Head of caudate nucleus (tissue), 42 donors: ENCODE measurements at regions not wholly inside any gene's neighbourhood (a gene's known extent, or its start where the extent isn't known, plus 50 kb on each side); places are given as distances from the start of the nearest gene placed in this dataset.
"Not testable (repeated sequence)": the region's sequence is repeated elsewhere in the genome, so short reads cannot be mapped to it uniquely, and the experiment has no call there.

Experiments
- DNase-seq, 42 donors: peaks; one replicate each; pipeline versions ENCODE4 v3.0.0 to v3.0.0-alpha.2; 2020 to 2021; ENCODE audit warnings: mixed read lengths in 7 of 42
- intact Hi-C: fragments of 100-400 bp; cut with DNase I; formaldehyde crosslinking; loops from one replicate; pipeline ENCODE4 v1.15.0; 2022

- intact Hi-C loops = no loop called here
- DNase-seq = no peak
Observed at GRCh38 chr16:26457882-26458281, 608.8 kb upstream of the C16orf82 start.

DNA sequence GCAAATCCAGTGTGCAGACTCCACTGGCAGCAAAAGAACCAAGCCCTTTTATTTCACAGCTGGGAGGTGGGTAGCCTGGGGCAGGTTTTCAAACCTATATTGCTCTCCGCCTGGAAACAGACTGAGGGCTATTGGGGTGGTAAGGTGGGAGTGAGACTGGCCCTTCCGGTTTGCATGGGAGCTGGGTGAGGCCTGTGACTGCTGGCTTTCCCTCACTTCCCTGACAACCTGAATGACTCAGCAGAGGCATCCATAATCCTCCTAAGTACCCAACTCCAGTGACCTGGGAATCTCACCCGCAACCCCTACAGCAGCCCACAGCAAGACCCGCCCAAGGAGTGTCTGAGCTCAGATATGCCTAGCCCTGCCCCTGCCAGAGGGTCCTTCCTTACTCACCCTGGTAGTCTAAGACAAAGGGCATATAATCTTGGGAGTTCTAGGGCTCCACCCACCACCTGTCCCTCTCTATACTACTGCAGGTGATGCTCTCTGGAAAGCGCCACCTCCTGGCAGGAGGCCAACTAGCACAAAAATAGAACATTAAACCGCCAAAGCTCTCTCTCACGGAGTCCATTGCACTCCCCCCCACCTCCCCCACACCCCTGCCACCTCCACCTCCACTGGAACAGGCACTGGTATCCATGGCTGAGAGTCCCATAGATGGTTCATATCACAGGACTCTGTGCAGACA, 602.0 kb upstream of the C16orf82 start:
- no peak for DNase-seq
- intact Hi-C loops = no loop called here

DNA sequence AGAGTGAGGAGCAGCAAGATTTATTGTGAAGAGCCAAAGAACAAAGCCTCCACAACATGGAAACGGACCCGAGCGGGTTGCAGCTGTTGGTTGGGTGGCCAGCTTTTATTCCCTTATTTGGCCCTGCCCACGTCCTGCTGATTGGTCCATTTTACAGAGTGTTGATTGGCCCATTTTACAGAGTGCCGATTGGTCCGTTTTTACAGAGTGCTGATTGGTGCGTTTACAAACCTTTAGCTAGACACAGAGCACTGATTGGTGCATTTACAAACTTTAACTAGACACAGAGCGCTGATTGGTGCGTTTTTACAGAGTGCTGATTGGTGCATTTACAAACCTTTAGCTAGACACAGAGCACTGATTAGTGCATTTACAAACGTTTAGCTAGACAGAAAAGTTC, 592.3 kb upstream of the C16orf82 start:
- intact Hi-C loops, DNase-seq: not testable (repeated sequence)

GRCh38 chr16:26475596-26475995, 591.1 kb upstream of the C16orf82 start:
- DNase-seq = no peak

GRCh38 chr16:26491101-26491670, 575.5 kb upstream of the C16orf82 start:
- no peak for DNase-seq
- intact Hi-C loops = no loop called here

More at GRCh38 chr16:26475596-26475995, 591.1 kb upstream of the C16orf82 start:
- intact Hi-C loops = no loop called here

DNA sequence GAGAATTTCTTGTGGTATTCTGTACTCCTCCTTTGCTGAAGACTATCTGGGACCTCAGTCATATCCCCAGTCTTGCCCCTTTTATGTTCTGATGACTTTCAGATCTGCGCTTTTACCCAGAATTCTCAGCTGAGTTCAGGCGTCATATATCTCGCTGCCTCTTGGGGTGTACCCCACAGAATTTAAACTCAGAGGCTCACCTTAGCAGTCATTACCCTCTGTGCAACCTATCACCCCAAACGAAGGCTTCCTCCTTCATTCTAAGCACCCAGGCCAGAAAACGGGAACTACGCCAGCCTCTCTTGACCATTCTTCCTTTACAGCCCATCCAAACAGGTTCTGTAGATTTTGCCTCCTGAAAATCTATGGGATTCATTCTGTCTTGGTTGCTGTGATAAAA, 574.8 kb upstream of the C16orf82 start:
- intact Hi-C loops = no loop called here
- DNase-seq = no peak

DNA sequence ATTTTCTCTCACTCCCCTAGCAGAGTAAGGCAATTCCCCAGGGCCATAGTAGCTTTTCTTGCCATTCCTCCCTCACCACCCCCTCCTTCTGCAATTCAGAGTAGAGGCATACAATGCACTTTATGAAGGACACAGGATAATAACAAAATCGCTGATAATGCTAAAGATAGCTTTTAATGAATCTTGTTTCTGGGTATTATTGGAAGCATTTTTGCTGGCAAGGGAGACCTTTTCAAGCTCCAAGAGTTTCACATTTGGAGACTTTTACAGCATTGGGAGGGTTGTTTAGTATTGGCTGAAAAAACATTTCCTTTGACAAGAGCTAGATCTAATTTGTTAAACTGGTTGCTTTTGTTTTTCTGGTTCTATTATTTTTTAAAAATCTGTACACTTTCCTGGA, 573.0 kb upstream of the C16orf82 start:
- intact Hi-C loops = no loop called here
- no peak for DNase-seq

DNA sequence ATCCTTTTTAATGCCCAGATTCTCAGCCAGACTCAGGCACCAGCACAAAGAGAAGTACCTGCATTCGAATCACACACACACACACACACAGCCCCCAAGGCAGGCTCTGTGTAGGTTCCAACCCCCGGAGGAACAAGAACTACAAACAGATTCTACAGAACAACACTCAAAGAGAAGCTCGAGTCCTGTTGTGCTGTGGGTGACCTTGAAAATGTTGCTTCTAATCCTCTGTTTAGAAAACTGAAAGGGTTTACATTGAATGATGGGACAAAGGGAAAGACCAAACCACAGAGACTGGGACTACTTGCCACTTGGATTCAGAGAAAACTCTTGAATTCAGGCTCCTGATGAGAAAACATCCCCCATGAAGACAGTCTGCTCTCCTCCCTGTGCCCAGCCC, 568.8 kb upstream of the C16orf82 start:
- no peak for DNase-seq
- intact Hi-C loops = no loop called here

GRCh38 chr16:26500326-26500725, 566.4 kb upstream of the C16orf82 start:
- intact Hi-C loops = no loop called here
- no peak for DNase-seq

DNA sequence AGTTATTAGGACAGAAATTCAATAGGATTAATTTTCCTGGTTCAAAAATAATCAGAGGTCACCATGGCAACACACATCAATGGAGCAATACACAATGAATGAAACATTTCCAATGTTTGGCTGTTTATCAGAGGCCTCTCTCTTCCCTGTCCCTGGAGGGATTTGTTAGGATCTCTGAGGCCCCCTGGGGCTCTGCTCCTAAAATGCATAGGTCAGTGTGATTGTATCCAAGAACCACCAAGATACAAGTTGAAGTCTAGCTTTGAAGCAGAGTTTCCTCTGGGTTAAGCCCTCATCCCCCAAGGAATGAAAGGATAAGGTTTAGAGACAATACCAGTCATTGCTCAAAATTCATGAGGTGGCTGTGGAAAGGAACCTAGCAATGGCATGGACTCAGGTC, 561.2 kb upstream of the C16orf82 start:
- intact Hi-C loops = no loop called here
- no peak for DNase-seq

DNA sequence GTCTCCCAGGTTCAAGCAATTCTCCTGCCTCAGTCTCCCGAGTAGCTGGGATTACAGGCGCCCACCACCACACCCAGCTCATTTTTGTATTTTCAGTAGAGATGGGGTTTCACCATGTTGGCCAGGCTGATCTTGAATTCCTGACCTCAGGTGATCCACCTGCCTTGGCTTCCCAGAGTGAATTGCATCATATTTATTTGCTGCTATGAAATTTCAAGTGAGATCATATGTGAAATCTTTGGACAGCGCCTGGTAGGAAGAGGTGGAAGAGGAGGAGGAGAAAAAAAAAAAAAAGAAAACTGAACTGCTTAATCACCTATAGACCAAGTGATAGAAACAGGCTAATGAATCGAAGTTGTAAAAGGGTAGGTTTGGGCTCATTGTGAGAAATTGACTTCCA, 557.8 kb upstream of the C16orf82 start:
- DNase-seq, intact Hi-C loops: not testable (repeated sequence)

- intact Hi-C loops = no loop called here
- DNase-seq = no peak
Observed at GRCh38 chr16:26510924-26511323, 555.8 kb upstream of the C16orf82 start.

DNA sequence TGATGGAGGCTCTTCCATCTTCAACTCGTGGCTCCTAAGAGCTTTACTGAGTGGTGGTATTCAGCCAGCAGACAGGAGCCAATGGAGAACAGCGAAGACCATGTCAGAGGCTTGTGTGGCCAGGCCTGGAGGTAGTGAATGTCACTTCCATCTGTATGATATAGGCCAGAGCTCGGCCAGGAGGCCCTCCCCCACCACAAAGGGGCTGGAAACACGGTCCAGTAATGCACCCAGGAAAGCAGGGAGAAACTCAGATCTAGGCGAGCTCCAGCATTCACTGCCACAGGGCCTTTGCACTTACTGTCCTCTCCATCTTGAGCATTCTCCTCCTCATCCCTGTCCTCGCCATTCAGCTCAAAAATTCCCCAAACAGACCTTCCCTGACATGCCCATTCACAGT, 555.3 kb upstream of the C16orf82 start:
- DNase-seq = no peak
- intact Hi-C loops = no loop called here

GRCh38 chr16:26521626-26522025, 545.1 kb upstream of the C16orf82 start:
- no peak for DNase-seq
- intact Hi-C loops = no loop called here

DNA sequence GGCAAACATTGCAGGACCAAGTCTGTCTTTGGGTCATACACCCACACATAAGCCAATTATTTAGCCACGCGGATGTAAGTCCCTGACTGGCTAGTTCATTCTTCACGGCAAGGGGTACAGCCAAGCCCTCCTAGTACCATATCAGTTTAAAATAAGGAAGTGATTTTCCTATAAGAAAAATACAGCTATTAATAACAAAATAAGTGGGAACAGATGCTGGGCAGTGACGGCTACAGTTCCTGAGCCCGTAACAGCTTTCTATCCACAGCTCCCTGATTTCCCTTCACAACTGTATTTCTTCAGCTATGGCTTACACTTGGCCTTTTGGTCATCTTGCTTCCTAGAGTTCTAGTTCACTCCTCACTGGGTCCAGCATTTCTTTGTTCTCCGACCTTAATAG, 542.4 kb upstream of the C16orf82 start:
- intact Hi-C loops = no loop called here
- DNase-seq = no peak

DNA sequence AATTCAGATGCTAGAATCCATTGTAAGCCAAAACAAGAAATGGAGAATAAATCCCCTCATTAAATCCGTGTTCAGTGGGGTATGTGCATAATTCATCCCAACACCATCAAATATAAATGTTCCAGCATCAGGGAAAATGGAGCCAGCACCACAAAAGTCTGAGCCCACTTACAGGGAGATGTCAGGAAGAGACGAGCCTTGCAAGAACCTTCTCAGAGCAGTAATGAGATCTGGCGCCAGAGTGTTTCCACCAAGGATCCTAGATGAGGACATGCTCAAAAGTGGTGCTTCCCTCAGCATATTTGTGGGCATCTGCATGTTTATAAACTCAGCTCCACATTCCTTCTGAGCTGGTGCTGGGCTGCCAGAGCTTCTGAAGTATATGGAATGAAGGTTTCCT, 541.9 kb upstream of the C16orf82 start:
- no peak for DNase-seq
- intact Hi-C loops = no loop called here

GRCh38 chr16:26525856-26526255, 540.9 kb upstream of the C16orf82 start:
- intact Hi-C loops = no loop called here

GRCh38 chr16:26526633-26527032, 540.1 kb upstream of the C16orf82 start:
- no peak for DNase-seq
- intact Hi-C loops = no loop called here

More at GRCh38 chr16:26525856-26526255, 540.9 kb upstream of the C16orf82 start:
- no peak for DNase-seq

DNA sequence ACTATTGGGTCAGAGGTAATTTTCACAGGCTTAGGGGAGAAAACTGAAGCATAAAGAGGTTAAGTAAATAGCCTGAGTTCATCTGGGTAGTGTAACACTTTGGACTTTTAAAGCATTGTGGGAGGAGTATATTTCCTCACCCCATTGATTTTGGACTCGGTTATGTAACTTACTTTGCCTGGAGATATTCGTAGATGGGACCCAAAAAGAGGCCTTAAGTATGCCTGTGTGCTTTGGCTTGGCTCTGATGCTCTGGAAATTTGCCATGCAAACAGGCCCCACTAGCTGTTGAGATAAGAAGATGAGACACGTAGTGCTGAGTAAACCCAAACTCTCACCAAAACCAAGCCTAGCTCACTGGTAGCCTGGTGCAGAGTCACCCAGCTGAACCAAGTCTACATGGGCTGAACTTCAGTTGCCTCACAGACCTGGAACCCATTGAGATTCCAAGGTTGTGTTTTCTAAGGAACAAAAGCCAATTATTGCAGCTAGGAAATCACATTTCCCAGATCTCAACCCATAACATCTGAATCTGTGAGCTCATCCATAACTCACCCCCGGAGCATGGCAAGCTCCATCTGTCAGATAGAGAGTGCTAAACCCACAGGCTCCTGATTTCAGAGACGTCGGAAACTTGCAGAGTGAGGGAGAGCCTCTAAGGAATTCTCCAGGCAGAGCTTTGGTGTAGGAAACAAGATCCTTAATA, 536.0 kb upstream of the C16orf82 start:
- DNase-seq = peak in 1 of 42 donors; percentile 8
- intact Hi-C loops = no loop called here

DNA sequence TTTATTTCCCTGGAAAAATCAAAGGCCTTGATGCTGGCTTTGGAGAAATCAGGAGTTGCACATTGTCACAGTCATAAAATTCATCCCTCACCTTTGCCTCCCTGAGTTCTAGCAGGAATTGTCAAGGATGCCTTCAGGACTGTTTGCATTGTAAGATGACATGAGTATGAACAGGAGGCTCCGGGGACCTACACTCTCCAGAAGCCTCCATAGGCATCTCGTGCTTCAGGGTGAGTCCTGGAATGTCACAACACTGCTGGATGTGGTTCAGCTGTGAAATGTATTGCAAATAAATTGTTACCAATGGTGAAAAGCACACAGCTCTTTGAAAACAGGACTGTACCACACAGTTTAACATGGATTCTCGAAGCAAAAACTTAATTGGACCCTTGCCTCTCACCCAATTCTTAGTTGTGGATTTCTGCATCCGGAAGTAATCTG, 535.4 kb upstream of the C16orf82 start:
- intact Hi-C loops = no loop called here
- no peak for DNase-seq

- no peak for DNase-seq
- intact Hi-C loops = no loop called here
Observed at GRCh38 chr16:26532456-26532855, 534.3 kb upstream of the C16orf82 start.
